MG63 (cell line): ENCODE measurements at regions not wholly inside any gene's neighbourhood (a gene's known extent, or its start where the extent isn't known, plus 50 kb on each side); places are given as distances from the start of the nearest gene placed in this dataset.

Source experiments
- DNase-seq: peaks from one replicate; pipeline ENCODE4 v3.0.0-alpha.2; 2020
- H3K27me3 ChIP-seq: fragments of 250-450 bp; sonication (Bioruptor Pico); 2 replicates; pipeline ENCODE4 v1.5.1; 2020; ENCODE audit warnings: mild to moderate bottlenecking, moderate library complexity
- H3K36me3 ChIP-seq: fragments of 250-450 bp; sonication (Bioruptor Pico); 2 replicates; pipeline ENCODE4 v1.5.1; 2020; ENCODE audit warnings: mild to moderate bottlenecking, moderate library complexity
- H3K4me3 ChIP-seq: fragments of 250-450 bp; sonication (Bioruptor Pico); 2 replicates; pipeline ENCODE4 v1.5.1; 2020; ENCODE audit warnings: mild to moderate bottlenecking, moderate library complexity
- H3K9me3 ChIP-seq: fragments of 250-450 bp; sonication (Bioruptor Pico); 2 replicates; pipeline ENCODE4 v1.5.1; 2020; ENCODE audit warnings: mild to moderate bottlenecking, moderate library complexity

DNA sequence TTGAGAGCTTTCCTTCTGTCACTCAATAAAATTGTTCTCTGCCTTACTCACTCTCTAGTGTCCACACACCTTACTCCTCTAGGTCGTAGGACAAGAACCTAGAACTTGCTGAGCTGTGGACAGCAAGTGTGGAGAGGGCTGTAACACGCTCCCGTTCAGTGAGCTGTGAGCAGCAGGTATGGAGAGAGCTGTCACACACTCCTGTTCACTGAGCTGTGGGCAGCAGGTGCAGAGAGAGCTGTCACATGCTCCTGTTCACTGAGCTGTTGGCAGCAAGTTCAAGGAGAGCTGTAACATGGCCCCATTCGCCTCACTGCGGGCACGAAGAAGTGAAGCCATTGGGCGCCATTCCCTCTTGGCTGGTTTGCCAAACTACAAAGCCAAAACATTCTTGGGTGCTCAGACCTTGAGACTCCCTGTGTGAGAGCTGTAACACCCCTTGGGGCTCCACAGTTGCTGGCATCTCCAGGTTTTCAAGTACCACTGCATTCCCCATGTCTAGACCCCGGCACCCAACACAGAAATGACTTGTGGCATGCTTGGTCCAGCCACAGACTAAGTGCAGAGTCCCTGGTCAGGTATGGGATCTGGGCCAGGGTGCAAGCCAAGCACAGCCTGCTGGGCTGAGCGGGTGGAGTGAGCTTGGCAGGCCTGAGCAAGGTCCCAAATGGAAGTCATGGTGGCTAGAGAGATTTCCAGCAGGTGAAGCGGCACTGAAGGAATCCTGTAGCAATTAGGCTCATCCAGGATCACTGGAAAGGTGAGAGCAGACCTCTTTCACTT is 608.0 kb upstream of the CDH8 start:
- Histone ChIP-seq H3K36me3 (no peaks in the 10 kb centered on the region), H3K4me3 (no peak overlapping the region), H3K9me3 (no peaks in the 10 kb centered on the region), H3K27me3 (no peaks in the 10 kb centered on the region)
- no peak for DNase-seq

DNA sequence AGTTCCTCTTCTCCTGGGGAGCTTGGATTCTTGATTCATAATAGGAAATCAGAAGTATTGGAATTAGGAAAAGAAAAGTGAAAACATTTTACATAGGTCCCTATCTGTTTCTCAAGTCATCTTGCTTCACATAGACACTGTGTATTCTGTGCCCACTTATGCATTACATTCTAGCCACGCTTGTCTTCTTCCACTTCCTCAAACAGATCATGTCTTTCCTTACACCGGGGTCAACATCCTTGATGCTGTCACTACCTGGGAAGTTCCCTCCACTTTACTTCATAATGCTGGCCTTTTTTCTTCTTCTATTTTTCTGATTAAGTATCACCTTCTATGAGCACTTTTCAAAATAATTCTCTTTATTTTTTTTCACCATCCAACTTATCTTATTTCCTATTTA is 606.4 kb upstream of the CDH8 start:
- Histone ChIP-seq H3K9me3 (no peaks in the 10 kb centered on the region), H3K4me3 (no peak overlapping the region), H3K36me3 (no peaks in the 10 kb centered on the region), H3K27me3 (no peaks in the 10 kb centered on the region)
- DNase-seq: no peak

DNA sequence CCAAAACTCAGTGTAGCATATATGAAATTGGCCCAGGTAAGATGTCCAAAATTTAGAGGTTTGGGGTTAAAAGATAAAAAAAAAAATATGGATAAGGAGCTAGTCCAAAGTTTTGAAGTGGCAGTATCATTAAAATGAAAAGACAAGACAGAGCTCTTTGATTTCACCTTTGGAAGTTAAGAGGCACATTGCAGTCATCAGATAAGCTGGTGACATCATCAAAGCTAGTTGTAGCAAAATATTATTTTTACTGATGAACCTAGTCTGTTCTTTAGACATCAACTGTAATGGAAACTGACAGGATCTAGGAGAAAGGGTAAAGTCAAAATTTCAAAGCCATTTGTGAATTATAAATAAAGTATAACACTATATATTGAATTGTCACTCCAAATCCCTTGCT is 603.7 kb upstream of the CDH8 start:
- Histone ChIP-seq H3K4me3 (no peak overlapping the region), H3K36me3 (no peaks in the 10 kb centered on the region), H3K27me3 (no peaks in the 10 kb centered on the region), H3K9me3 (no peaks in the 10 kb centered on the region)
- no peak for DNase-seq

GRCh38 chr16:62638964-62639870 is 603.0 kb upstream of the CDH8 start:
- H3K9me3 ChIP-seq: no peaks in the 10 kb centered on the region
- H3K36me3 ChIP-seq: no peaks in the 10 kb centered on the region
- H3K4me3 ChIP-seq: no peak overlapping the region
- DNase-seq: no peak
- no peaks in the 10 kb centered on the region for H3K27me3 ChIP-seq

- H3K4me3 ChIP-seq: no peak overlapping the region
- H3K27me3 ChIP-seq: no peaks in the 10 kb centered on the region
- H3K9me3 ChIP-seq: no peaks in the 10 kb centered on the region
- no peaks in the 10 kb centered on the region for H3K36me3 ChIP-seq
- no peak for DNase-seq
These were observed 602.2 kb upstream of the CDH8 start for GRCh38 chr16:62638324-62638911.

DNA sequence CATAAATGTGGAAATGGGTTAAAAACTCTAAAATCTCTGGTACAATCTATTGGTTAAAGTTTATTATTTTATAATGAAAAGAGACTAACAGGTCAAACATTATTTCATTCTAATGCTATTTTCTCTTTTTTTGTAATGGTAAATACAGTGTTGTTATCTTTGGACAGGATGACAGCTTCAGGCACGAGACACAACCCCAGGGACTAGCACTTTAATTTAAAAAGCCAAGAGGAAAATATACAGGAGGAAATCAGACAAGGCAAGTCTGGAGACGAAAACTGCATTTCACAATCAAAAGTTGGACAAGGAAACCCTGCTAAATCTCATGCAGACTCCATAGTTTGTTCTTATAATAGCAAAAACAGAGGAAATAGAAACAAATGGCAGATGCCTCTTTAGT is 589.1 kb upstream of the CDH8 start:
- Histone ChIP-seq H3K27me3 (no peaks in the 10 kb centered on the region), H3K4me3 (no peak overlapping the region), H3K9me3 (no peaks in the 10 kb centered on the region), H3K36me3 (no peaks in the 10 kb centered on the region)
- DNase-seq: no peak

- no peaks in the 10 kb centered on the region for H3K27me3 ChIP-seq
These were observed 584.0 kb upstream of the CDH8 start for GRCh38 chr16:62620275-62620674.

DNA sequence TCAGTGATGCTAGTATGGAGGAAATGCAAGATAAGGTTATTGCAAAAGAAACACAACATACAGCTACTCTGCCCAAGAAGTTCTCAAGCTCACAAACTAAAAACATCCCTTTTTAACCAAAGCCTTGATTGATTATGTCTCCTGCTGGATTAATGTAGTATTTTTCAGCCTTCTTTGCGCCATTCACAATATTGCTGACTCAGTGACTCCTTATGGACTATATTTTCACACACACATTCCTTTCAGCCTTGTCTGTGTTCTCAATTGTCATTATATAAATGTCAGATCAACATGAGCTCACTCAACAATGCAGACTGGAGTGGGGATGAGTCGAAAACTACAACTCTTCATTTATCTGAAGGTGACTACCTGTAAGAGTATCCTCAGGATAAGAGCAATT is 579.3 kb upstream of the CDH8 start:
- no peak for DNase-seq
- Histone ChIP-seq H3K9me3 (no peaks in the 10 kb centered on the region), H3K27me3 (no peaks in the 10 kb centered on the region), H3K36me3 (no peaks in the 10 kb centered on the region), H3K4me3 (no peak overlapping the region)

More at GRCh38 chr16:62620275-62620674, 584.0 kb upstream of the CDH8 start:
- no peaks in the 10 kb centered on the region for H3K36me3 ChIP-seq
- no peaks in the 10 kb centered on the region for H3K9me3 ChIP-seq
- H3K4me3 ChIP-seq: no peak overlapping the region
- DNase-seq: no peak

DNA sequence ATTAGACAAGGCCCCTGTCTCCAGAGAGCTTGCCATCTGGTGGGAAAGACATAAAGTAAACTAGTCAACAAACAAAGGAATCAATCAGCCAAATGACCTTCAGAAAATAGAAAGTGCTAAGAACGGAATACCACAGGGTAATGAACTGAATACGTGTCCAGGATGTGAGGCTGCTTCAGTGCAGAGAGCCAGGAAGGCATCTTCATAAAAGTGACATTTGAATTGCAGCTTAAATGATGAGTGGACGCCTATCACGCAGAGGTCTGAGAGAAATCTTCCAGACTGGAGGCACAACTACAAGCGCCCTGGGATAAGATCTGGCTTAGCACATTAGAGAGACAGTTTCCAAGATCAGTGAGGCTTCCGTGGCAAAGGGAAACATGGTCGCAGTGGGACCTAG is 574.1 kb upstream of the CDH8 start:
- DNase-seq: no peak
- no peak overlapping the region for H3K4me3 ChIP-seq

GRCh38 chr16:62602790-62603189 is 566.6 kb upstream of the CDH8 start:
- Histone ChIP-seq H3K4me3 (no peak overlapping the region), H3K9me3 (no peaks in the 10 kb centered on the region), H3K27me3 (no peaks in the 10 kb centered on the region), H3K36me3 (no peaks in the 10 kb centered on the region)
- DNase-seq: no peak

More for the DNA sequence above, 574.1 kb upstream of the CDH8 start:
- Histone ChIP-seq H3K36me3 (no peaks in the 10 kb centered on the region), H3K9me3 (no peaks in the 10 kb centered on the region), H3K27me3 (no peaks in the 10 kb centered on the region)

GRCh38 chr16:62597875-62598274 is 561.6 kb upstream of the CDH8 start:
- DNase-seq: no peak
- H3K36me3 ChIP-seq: no peaks in the 10 kb centered on the region
- H3K27me3 ChIP-seq: no peaks in the 10 kb centered on the region
- H3K9me3 ChIP-seq: no peaks in the 10 kb centered on the region
- H3K4me3 ChIP-seq: no peak overlapping the region

GRCh38 chr16:62596584-62596983 is 560.3 kb upstream of the CDH8 start:
- Histone ChIP-seq H3K9me3 (no peaks in the 10 kb centered on the region), H3K27me3 (no peaks in the 10 kb centered on the region), H3K36me3 (no peaks in the 10 kb centered on the region), H3K4me3 (no peak overlapping the region)
- DNase-seq: no peak

DNA sequence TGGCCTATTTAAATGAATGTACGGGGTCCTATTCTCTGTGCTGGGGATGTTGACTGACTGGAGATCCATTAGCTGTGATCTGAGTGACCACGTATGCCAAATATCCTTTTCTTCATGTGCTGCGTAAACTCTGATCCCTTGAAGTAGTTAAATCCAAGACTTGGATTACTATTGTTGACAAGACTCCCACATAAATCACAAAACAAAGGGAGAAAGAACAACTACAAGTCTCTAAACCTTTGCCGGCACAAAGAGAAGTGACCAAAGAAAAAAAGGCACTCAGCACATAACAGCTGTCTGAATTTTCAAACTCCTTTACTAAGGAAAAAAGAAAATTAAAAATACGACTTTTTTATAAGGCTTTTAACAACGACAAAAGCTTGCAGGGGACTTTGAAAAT is 559.9 kb upstream of the CDH8 start:
- DNase-seq: no peak
- H3K9me3 ChIP-seq: no peaks in the 10 kb centered on the region
- no peaks in the 10 kb centered on the region for H3K36me3 ChIP-seq
- no peaks in the 10 kb centered on the region for H3K27me3 ChIP-seq
- H3K4me3 ChIP-seq: no peak overlapping the region

DNA sequence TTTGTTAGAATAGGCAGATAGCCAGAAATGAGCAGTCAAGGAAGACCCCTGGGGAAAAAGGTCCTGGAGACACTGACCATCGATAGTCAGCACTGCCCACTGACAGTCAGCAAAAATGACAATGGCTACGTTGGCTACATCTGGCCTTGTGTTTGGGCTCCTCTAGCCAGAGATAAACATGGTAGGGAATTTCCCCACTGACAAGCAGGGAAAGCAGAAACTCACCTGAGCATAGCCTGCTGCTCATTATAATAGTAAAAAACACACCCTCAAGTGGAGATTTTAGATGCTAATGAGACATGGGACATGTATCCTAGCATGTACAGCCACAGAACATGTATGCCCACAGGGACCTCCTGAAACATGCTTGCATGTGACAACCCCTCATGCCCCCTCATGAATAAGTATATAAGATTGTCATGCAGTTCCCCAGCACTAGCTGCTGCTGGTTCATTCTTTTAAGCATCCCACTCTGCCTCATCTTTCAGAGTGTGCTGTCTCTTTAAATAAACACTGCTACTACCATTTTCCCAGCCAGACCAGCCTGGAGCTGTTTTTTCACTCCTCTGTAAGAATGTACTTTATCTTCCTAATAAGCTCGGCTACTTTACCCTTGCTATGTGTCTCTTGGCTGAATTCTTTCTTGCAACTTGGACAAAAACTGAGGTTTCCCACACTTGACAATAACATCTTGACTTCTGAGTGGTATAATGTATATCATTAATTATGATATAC is 550.1 kb upstream of the CDH8 start:
- Histone ChIP-seq H3K27me3 (no peaks in the 10 kb centered on the region), H3K4me3 (no peak overlapping the region), H3K9me3 (no peaks in the 10 kb centered on the region), H3K36me3 (no peaks in the 10 kb centered on the region)
- DNase-seq: no peak

- Histone ChIP-seq H3K27me3 (no peaks in the 10 kb centered on the region), H3K4me3 (no peak overlapping the region), H3K36me3 (no peaks in the 10 kb centered on the region), H3K9me3 (no peaks in the 10 kb centered on the region)
- no peak for DNase-seq
These were observed 548.9 kb upstream of the CDH8 start for GRCh38 chr16:62585041-62585545.

- no peak for DNase-seq
- no peaks in the 10 kb centered on the region for H3K9me3 ChIP-seq
- H3K27me3 ChIP-seq: no peaks in the 10 kb centered on the region
- H3K4me3 ChIP-seq: no peak overlapping the region
- H3K36me3 ChIP-seq: no peaks in the 10 kb centered on the region
These were observed 547.2 kb upstream of the CDH8 start for GRCh38 chr16:62583414-62583813.

- Histone ChIP-seq H3K4me3 (no peak overlapping the region), H3K36me3 (no peaks in the 10 kb centered on the region), H3K9me3 (no peaks in the 10 kb centered on the region), H3K27me3 (no peaks in the 10 kb centered on the region)
- no peak for DNase-seq
These were observed 537.2 kb upstream of the CDH8 start for GRCh38 chr16:62573466-62573865.
